Calu3 (cell line): ENCODE measurements at regions not wholly inside any gene's neighbourhood (a gene's known extent, or its start where the extent isn't known, plus 50 kb on each side); places are given as distances from the start of the nearest gene placed in this dataset.
"Not testable (repeated sequence)": the region's sequence is repeated elsewhere in the genome, so short reads cannot be mapped to it uniquely, and the experiment has no call there.

Experiments used
- BruUV-seq: library from RNA; stranded (reverse); fragments of 400-500 nt; replicated peaks from 2 replicates; lab custom pipeline; 2021; lab: Mats Ljungman, UMichigan
- CTCF ChIA-PET: fragments of 300-600 bp; sonication (Branson Sonifier 250); formaldehyde crosslinking; loops from one replicate; lab custom pipeline; 2022; ENCODE audit warnings: antibody characterized with exemption; lab: Charles Lee
- DNase-seq: peaks from one replicate; pipeline ENCODE4 v3.0.0; 2022
- H3K27ac Mint-ChIP-seq: one replicate; pipeline ENCODE4 v1.8.0; 2022; ENCODE audit warnings: mixed read lengths; ENCODE audit not compliant: unreplicated experiment
- H3K27me3 Mint-ChIP-seq: one replicate; pipeline ENCODE4 v1.8.0; 2022; ENCODE audit warnings: mixed read lengths; ENCODE audit not compliant: unreplicated experiment
- H3K36me3 Mint-ChIP-seq: one replicate; pipeline ENCODE4 v1.8.0; 2022; ENCODE audit warnings: mild to moderate bottlenecking, moderate library complexity, mixed read lengths; ENCODE audit not compliant: insufficient read depth, unreplicated experiment
- H3K4me1 Mint-ChIP-seq: one replicate; pipeline ENCODE4 v1.8.0; 2022; ENCODE audit warnings: mild to moderate bottlenecking, low read depth, mixed read lengths; ENCODE audit not compliant: unreplicated experiment
- H3K4me3 Mint-ChIP-seq: one replicate; pipeline ENCODE4 v1.8.0; 2022; ENCODE audit warnings: mild to moderate bottlenecking, low read depth, moderate library complexity, mixed read lengths; ENCODE audit not compliant: unreplicated experiment
- H3K9me3 Mint-ChIP-seq: one replicate; pipeline ENCODE4 v1.8.0; 2022; ENCODE audit warnings: low read depth, mixed read lengths; ENCODE audit not compliant: unreplicated experiment
- intact Hi-C: fragments of 100-400 bp; cut with micrococcal nuclease; formaldehyde crosslinking; loops from one replicate; pipeline ENCODE4 v1.10.0; 2022; ENCODE audit not compliant: unreplicated experiment
- TF ChIP-seq, protein P1 (sequence below): fragments of 200-600 bp; IDR thresholded peaks from one replicate; pipeline ENCODE4 v1.8.0; 2022; ENCODE audit warnings: antibody characterized with exemption; ENCODE audit not compliant: unreplicated experiment

DNA sequence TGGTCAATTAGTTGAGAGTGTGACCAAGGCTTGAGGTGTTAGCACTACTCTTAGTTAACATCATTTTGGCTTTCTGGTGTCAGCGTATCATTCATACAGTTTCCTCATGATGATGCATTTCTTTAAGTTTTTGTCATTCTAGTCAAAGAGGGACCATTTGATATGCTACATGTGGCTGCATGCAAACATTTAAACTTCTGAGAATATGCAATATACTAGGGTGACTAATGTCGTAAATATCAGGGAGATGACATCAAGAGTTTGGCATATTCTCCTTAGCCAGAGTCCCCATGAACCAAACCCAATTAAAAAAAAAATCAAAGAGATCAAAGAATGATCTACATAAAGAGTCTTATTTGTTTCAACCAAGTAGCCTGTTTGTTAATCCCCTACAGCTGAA lies 537.4 kb upstream of the PCDH7 start:
- no peak for DNase-seq
- H3K4me1 Mint-ChIP-seq = no peaks in the 10 kb centered on the region
- H3K27ac Mint-ChIP-seq = no peak overlapping the region
- TF ChIP-seq, protein P1, sequence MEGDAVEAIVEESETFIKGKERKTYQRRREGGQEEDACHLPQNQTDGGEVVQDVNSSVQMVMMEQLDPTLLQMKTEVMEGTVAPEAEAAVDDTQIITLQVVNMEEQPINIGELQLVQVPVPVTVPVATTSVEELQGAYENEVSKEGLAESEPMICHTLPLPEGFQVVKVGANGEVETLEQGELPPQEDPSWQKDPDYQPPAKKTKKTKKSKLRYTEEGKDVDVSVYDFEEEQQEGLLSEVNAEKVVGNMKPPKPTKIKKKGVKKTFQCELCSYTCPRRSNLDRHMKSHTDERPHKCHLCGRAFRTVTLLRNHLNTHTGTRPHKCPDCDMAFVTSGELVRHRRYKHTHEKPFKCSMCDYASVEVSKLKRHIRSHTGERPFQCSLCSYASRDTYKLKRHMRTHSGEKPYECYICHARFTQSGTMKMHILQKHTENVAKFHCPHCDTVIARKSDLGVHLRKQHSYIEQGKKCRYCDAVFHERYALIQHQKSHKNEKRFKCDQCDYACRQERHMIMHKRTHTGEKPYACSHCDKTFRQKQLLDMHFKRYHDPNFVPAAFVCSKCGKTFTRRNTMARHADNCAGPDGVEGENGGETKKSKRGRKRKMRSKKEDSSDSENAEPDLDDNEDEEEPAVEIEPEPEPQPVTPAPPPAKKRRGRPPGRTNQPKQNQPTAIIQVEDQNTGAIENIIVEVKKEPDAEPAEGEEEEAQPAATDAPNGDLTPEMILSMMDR = no peak
- H3K27me3 Mint-ChIP-seq = no peaks in the 10 kb centered on the region
- no TSS peak for BruUV-seq
- CTCF ChIA-PET = no interaction called here
- no peaks in the 10 kb centered on the region for H3K9me3 Mint-ChIP-seq
- H3K4me3 Mint-ChIP-seq = no peak overlapping the region
- H3K36me3 Mint-ChIP-seq = no peaks in the 10 kb centered on the region
- intact Hi-C loops = no loop called here

DNA sequence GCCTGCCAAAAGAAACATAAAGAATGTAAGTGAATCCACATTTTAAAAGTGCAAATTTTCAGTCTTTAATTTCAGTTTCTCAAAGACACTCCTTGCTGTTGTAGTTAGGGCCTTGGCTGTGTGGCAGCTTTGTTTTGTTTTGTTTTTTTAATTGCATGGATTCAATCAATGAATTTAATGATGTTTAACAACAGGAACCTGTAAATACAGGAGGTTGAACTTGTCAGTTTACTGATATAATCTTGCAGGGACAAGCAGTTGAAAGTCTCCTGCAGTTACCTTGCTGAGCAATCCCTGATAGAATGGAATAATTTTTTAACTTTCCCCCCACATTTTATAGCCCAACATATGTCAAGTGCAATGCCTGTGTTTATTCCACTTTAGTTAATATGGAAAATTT lies 528.3 kb upstream of the PCDH7 start:
- H3K4me1 Mint-ChIP-seq = no peaks in the 10 kb centered on the region
- CTCF ChIA-PET = no interaction called here
- H3K9me3 Mint-ChIP-seq = peaks cover 3% of the 10 kb centered on the region
- H3K27me3 Mint-ChIP-seq = no peaks in the 10 kb centered on the region
- no peak overlapping the region for H3K4me3 Mint-ChIP-seq
- TF ChIP-seq, protein P1 = no peak
- no peaks in the 10 kb centered on the region for H3K36me3 Mint-ChIP-seq
- no peak for DNase-seq
- H3K27ac Mint-ChIP-seq = no peak overlapping the region
- intact Hi-C loops = no loop called here
- no TSS peak for BruUV-seq

- Mint-ChIP-seq H3K4me3 (no peak overlapping the region), H3K9me3 (peaks cover 9% of the 10 kb centered on the region), H3K4me1 (no peaks in the 10 kb centered on the region), H3K36me3 (no peaks in the 10 kb centered on the region), H3K27ac (no peak overlapping the region), H3K27me3 (no peaks in the 10 kb centered on the region)
- DNase-seq = no peak
- CTCF ChIA-PET = no interaction called here
- intact Hi-C loops = no loop called here
- BruUV-seq = no TSS peak
- TF ChIP-seq, protein P1 = no peak
Observed at GRCh38 chr4:30207389-30207788, 512.8 kb upstream of the PCDH7 start.

- Mint-ChIP-seq H3K4me3 (no peak overlapping the region), H3K4me1 (no peaks in the 10 kb centered on the region), H3K27ac (no peak overlapping the region), H3K36me3 (no peaks in the 10 kb centered on the region), H3K9me3 (peaks cover 6% of the 10 kb centered on the region), H3K27me3 (no peaks in the 10 kb centered on the region)
- BruUV-seq = no TSS peak
- TF ChIP-seq, protein P1 = no peak
- intact Hi-C loops = no loop called here
- CTCF ChIA-PET = no interaction called here
- no peak for DNase-seq
Observed at GRCh38 chr4:30208731-30209435, 511.3 kb upstream of the PCDH7 start.

DNA sequence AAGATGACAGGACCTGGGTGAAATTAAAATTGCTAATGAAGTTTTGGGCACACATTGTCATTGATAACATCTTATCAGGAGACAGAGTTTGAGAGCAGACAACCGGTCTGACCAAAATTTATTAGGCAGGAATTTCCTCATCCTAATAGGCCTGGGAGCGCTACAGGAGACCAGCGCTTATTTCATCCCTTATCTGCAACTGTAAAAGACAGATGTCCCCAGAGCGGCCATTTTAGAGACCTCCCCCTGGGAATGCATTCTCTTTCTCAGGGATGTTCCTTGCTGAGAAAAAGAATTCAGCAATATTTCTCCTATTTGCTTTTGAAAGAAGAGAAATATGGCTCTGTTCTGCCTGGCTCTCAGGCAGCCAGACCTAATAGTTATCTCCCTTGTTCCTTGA lies 504.2 kb upstream of the PCDH7 start:
- intact Hi-C loops, H3K27ac Mint-ChIP-seq, BruUV-seq, H3K4me1 Mint-ChIP-seq, H3K27me3 Mint-ChIP-seq, CTCF ChIA-PET, H3K4me3 Mint-ChIP-seq, DNase-seq, H3K36me3 Mint-ChIP-seq: not testable (repeated sequence)
- peaks cover 12% of the 10 kb centered on the region for H3K9me3 Mint-ChIP-seq
